GM12878 (cell line): ENCODE measurements at regions not wholly inside any gene's neighbourhood (a gene's known extent, or its start where the extent isn't known, plus 50 kb on each side); places are given as distances from the start of the nearest gene placed in this dataset.

Experiments
- ATAC-seq: fragments of 200-7000 bp; cut with Tn5 transposase; 3 replicates; pipeline ENCODE4 v1.9.1; 2020; ENCODE audit warnings: mild to moderate bottlenecking, moderate library complexity
- BruUV-seq: library from RNA; stranded (reverse); fragments of 400-500 nt; replicated peaks from 2 replicates; lab custom pipeline; 2021; lab: Mats Ljungman, UMichigan
- CTCF ChIA-PET: fragments of 300-600 bp; sonication (Branson Sonifier 250); formaldehyde crosslinking; extraction: SDS; loops from one replicate; lab custom pipeline; 2021; ENCODE audit warnings: inconsistent platforms; lab: Yijun Ruan, JAX
- POLR2A ChIA-PET: fragments of 350-600 bp; formaldehyde crosslinking; extraction: SDS; loops from one replicate; lab custom pipeline; 2021; ENCODE audit warnings: inconsistent platforms; lab: Charles Lee
- RAD21 ChIA-PET: fragments of 300-600 bp; sonication (Branson Sonifier 250); formaldehyde crosslinking; loops from one replicate; lab custom pipeline; 2023; ENCODE audit warnings: antibody characterized with exemption; ENCODE audit not compliant: unreplicated experiment; lab: Charles Lee
- SMC1A ChIA-PET: fragments of 300-600 bp; sonication (Branson Sonifier 250); formaldehyde crosslinking; loops from one replicate; lab custom pipeline; 2023; ENCODE audit not compliant: unreplicated experiment, uncharacterized antibody; lab: Charles Lee
- DNase-seq: peaks from one replicate; pipeline ENCODE4 v3.0.0-alpha.2; 2011; ENCODE audit warnings: low read depth, low spot score
- FAIRE-seq: peaks from 3 replicates; lab custom pipeline; 2011; peaks lifted over from hg19 to GRCh38; lab: Jason Lieb, UNC
- H2AFZ ChIP-seq: 2 replicates; pipeline ENCODE4 v1.6.0; 2011; ENCODE audit warnings: low read depth, low read length, control low read depth; ENCODE audit not compliant: control insufficient read depth
- H3K27ac ChIP-seq: 2 replicates; pipeline ENCODE4 v1.5.1; 2011; ENCODE audit warnings: control low read depth; ENCODE audit not compliant: control insufficient read depth, insufficient read depth
- H3K27me3 ChIP-seq, 2 experiments: replicated peaks in 1 of 2; 2 replicates each; pipeline versions ENCODE4 v1.6.0 to v1.6.1; 2011; ENCODE audit warnings: low read length in 1 of 2; ENCODE audit not compliant: control insufficient read depth in 2 of 2, insufficient read depth in 2 of 2
- H3K36me3 ChIP-seq, 2 experiments: 2 replicates each; pipeline ENCODE4 v1.5.1; 2011; ENCODE audit warnings: low read length in 1 of 2; ENCODE audit not compliant: control insufficient read depth in 2 of 2, insufficient read depth in 2 of 2
- H3K4me1 ChIP-seq: 2 replicates; pipeline ENCODE4 v1.6.1; 2011; ENCODE audit warnings: mild to moderate bottlenecking, low read length, moderate library complexity, mixed read lengths; ENCODE audit not compliant: control insufficient read depth, insufficient read depth
- H3K4me2 ChIP-seq: 2 replicates; pipeline ENCODE4 v1.6.0; 2011; ENCODE audit warnings: control low read depth; ENCODE audit not compliant: control insufficient read depth, insufficient read depth
- H3K4me3 ChIP-seq: fragments of 200-600 bp; sonication (generic); 2 replicates; pipeline ENCODE4 v1.5.1; 2016
- H3K79me2 ChIP-seq: 2 replicates; pipeline ENCODE4 v1.6.0; 2011; ENCODE audit warnings: low read length; ENCODE audit not compliant: control insufficient read depth, insufficient read depth
- H3K9ac ChIP-seq: 2 replicates; pipeline ENCODE4 v1.8.0; 2011; ENCODE audit warnings: low read length, control low read depth, mixed read lengths; ENCODE audit not compliant: control insufficient read depth, insufficient read depth
- H3K9me3 ChIP-seq: replicated peaks from 3 replicates; pipeline ENCODE4 v1.5.1; 2011; ENCODE audit warnings: mild to moderate bottlenecking, low read length; ENCODE audit not compliant: control insufficient read depth, insufficient read depth
- H4K20me1 ChIP-seq: 2 replicates; pipeline ENCODE4 v1.6.0; 2011; ENCODE audit not compliant: control insufficient read depth, insufficient read depth
- CUX1 ChIP-seq: IDR thresholded peaks from 2 replicates; pipeline ENCODE4 v1.6.1; 2012; ENCODE audit warnings: improper control_type of control experiment, low read depth, low read length; ENCODE audit not compliant: insufficient replicate concordance
- EGR1 ChIP-seq, 2 experiments: IDR thresholded peaks; 1 replicate in 1 of 2; 2 replicates in 1 of 2; pipeline ENCODE4 v1.6.1; 2011 to 2012; ENCODE audit warnings: low read depth in 2 of 2, low read length in 2 of 2, borderline replicate concordance in 1 of 2, mild to moderate bottlenecking in 1 of 2, moderate library complexity in 1 of 2
- ETV6 ChIP-seq, 2 experiments: fragments of 450-650 bp in 1 of 2; IDR thresholded peaks in 1 of 2; conservative IDR thresholded peaks in 1 of 2; 2 replicates each; pipeline ENCODE4 v1.6.1; 2014; ENCODE audit warnings: antibody characterized with exemption in 1 of 2, borderline replicate concordance in 1 of 2, low read depth in 1 of 2, mild to moderate bottlenecking in 1 of 2, moderate library complexity in 1 of 2
- FOS ChIP-seq: IDR thresholded peaks from 3 replicates; pipeline ENCODE4 v1.6.1; 2011; ENCODE audit warnings: borderline replicate concordance; ENCODE audit not compliant: insufficient read length; ENCODE audit errors: extremely low read depth
- GABPA ChIP-seq: IDR thresholded peaks from 2 replicates; pipeline ENCODE4 v1.6.1; 2014; ENCODE audit warnings: antibody characterized with exemption, low read depth, mild to moderate bottlenecking, inconsistent platforms
- GATAD2B ChIP-seq: fragments of 450-650 bp; conservative IDR thresholded peaks from 2 replicates; pipeline ENCODE4 v1.6.1; 2017; ENCODE audit warnings: low read depth, mild to moderate bottlenecking, moderate library complexity
- IRF4 ChIP-seq: IDR thresholded peaks from 2 replicates; pipeline ENCODE4 v1.6.1; 2011; ENCODE audit warnings: low read depth, low read length
- NFYB ChIP-seq: IDR thresholded peaks from 2 replicates; pipeline ENCODE4 v1.6.1; 2011; ENCODE audit warnings: low read depth, mild to moderate bottlenecking, low read length, improper control_type of control experiment, moderate library complexity; ENCODE audit not compliant: insufficient read depth
- PAX8 ChIP-seq: fragments of 450-650 bp; IDR thresholded peaks from 2 replicates; pipeline ENCODE4 v1.6.1; 2017; ENCODE audit warnings: mild to moderate bottlenecking, moderate library complexity
- POLR2A ChIP-seq: IDR thresholded peaks from 2 replicates; pipeline ENCODE4 v1.6.1; 2011; ENCODE audit warnings: low read depth, mild to moderate bottlenecking, low read length
- RELA ChIP-seq: fragments of 450-650 bp; IDR thresholded peaks from 2 replicates; pipeline ENCODE4 v1.8.0; 2014; ENCODE audit warnings: borderline replicate concordance; ENCODE audit not compliant: partially characterized antibody
- SMAD1 ChIP-seq: fragments of 450-650 bp; IDR thresholded peaks from 2 replicates; pipeline ENCODE4 v1.6.1; 2018; ENCODE audit warnings: mild to moderate bottlenecking, low read depth; ENCODE audit not compliant: partially characterized antibody
- SREBF2 ChIP-seq: IDR thresholded peaks from 2 replicates; pipeline ENCODE4 v1.6.1; 2012; ENCODE audit warnings: mild to moderate bottlenecking, low read length
- STAT1 ChIP-seq: fragments of 450-650 bp; conservative IDR thresholded peaks from 2 replicates; pipeline ENCODE4 v1.6.1; 2014; ENCODE audit warnings: antibody characterized with exemption, mild to moderate bottlenecking
- STAT3 ChIP-seq: IDR thresholded peaks from 2 replicates; pipeline ENCODE4 v1.6.1; 2011; ENCODE audit warnings: low read depth, low read length, improper control_type of control experiment
- ZBTB4 ChIP-seq: fragments of 450-650 bp; formaldehyde crosslinking; IDR thresholded peaks from 2 replicates; pipeline ENCODE4 v1.4.0; 2022; ENCODE audit warnings: mild to moderate bottlenecking, moderate library complexity
- ZNF217 ChIP-seq: fragments of 450-650 bp; IDR thresholded peaks from 2 replicates; pipeline ENCODE4 v1.6.1; 2017; ENCODE audit warnings: antibody characterized with exemption, mild to moderate bottlenecking
- WGBS: methylation state at CpG from one replicate; pipeline ENCODE4 v1.1.6; 2016; ENCODE audit warnings: low lambda C conversion rate; ENCODE audit not compliant: insufficient replicate concordance, insufficient coverage; ENCODE audit errors: missing lambda C conversion rate; 5-methylcytosine and 5-hydroxymethylcytosine counted together
- in situ Hi-C: fragments of 300-500 bp; cut with MboI; formaldehyde crosslinking; loops from 9 replicates; pipeline ENCODE4 v1.14.3; 2018; ENCODE audit warnings: mixed read lengths
- intact Hi-C: fragments of 100-400 bp; cut with micrococcal nuclease; formaldehyde crosslinking; loops from one replicate; pipeline ENCODE4 v1.14.2; 2022; ENCODE audit not compliant: unreplicated experiment

- RAD21 ChIA-PET: no interaction called here
- H3K36me3 ChIP-seq: no peaks in the 10 kb centered on the region
- DNase-seq (no peak), FAIRE-seq (no peak)
- no peaks in the 10 kb centered on the region for H4K20me1 ChIP-seq
- in situ Hi-C loops (no loop called here), intact Hi-C loops (no loop called here)
- no peaks in the 10 kb centered on the region for H3K79me2 ChIP-seq
- H2AFZ ChIP-seq: no peak overlapping the region
- no peaks in the 10 kb centered on the region for H3K9me3 ChIP-seq
- no peak overlapping the region for H3K4me2 ChIP-seq
- no peak overlapping the region for H3K9ac ChIP-seq
- no peaks in the 10 kb centered on the region for H3K4me1 ChIP-seq
- no peak overlapping the region for H3K27ac ChIP-seq
- TF ChIP-seq FOS (no peak), STAT3 (no peak), POLR2A (no peak), STAT1 (no peak), GABPA (no peak), PAX8 (no peak), ZNF217 (no peak), GATAD2B (no peak), CUX1 (no peak), SREBF2 (no peak), NFYB (no peak), EGR1 (IDR thresholded peaks at IDR 0.05; ENCODE audit: borderline replicate concordance in 1 of 2, low read depth in 2 of 2, low read length in 2 of 2) (no peak), RELA (no peak), SMAD1 (no peak), ZBTB4 (CRISPR knock-in tag) (no peak), IRF4 (no peak), ETV6 (conservative IDR thresholded peaks at IDR 0.05 in 1 of 2, IDR thresholded peaks at IDR 0.05 in 1 of 2; ENCODE audit: borderline replicate concordance in 1 of 2, low read depth in 1 of 2) (no peak)
- TF ChIP-seq, all 136 proteins: peak for 0
- ChIA-PET SMC1A (interaction anchor here (0.6 to 1.4 kb wide), 3 partner anchors 12 to 1743 kb away, joined by 3 to 4 read pairs (median 3); no protein-coding TSS in a partner anchor), CTCF (no interaction called here), POLR2A (no interaction called here)
- Histone ChIP-seq H3K27me3 (no peaks in the 10 kb centered on the region), H3K4me3 (no peak overlapping the region)
- WGBS: 33% methylated on average over 2 of the region's 2 CpGs
- BruUV-seq: no TSS peak
- no peak for ATAC-seq
Measured at GRCh38 chr6:139649128-139649527, 274.7 kb upstream of the CITED2 start.
